ENCODE measurements at regions not wholly inside any gene's neighbourhood (a gene's known extent, or its start where the extent isn't known, plus 50 kb on each side); places are given as distances from the start of the nearest gene placed in this dataset.

GRCh38 chr10:77712207-77712606, 74.6 kb upstream of the KCNMA1 start:
- Histone ChIP-seq H3K27me3 (ENCODE audit: control insufficient read depth in 1 of 2, insufficient read depth in 2 of 2, low read length in 2 of 2) (no peaks in the 10 kb centered on the region), H3K9me3 (ENCODE audit: control insufficient read depth in 2 of 2, insufficient read depth in 1 of 2, low read depth in 1 of 2, low read length in 1 of 2) (no peaks in the 10 kb centered on the region), H3K4me3 (ENCODE audit: low read depth in 1 of 2, low read length in 2 of 2) (no peak overlapping the region), H3K36me3 (ENCODE audit: control insufficient read depth in 2 of 2, insufficient read depth in 2 of 2, low read length in 1 of 2) (no peaks in the 10 kb centered on the region), H3K4me1 (ENCODE audit: control insufficient read depth in 2 of 2, insufficient read depth in 2 of 2, low read length in 1 of 2) (no peaks in the 10 kb centered on the region), H3K27ac (ENCODE audit: low read depth in 2 of 2, low read length in 1 of 2) (no peak overlapping the region)
- 93 to 98% methylated on average over 1 of the region's 1 CpG for WGBS, 2 donors

GRCh38 chr10:77711683-77712049, 74.1 kb upstream of the KCNMA1 start:
- WGBS, 2 donors: 28 to 32% methylated on average over 9 of the region's 9 CpGs
- Histone ChIP-seq H3K4me1 (ENCODE audit: control insufficient read depth in 2 of 2, insufficient read depth in 2 of 2, low read length in 1 of 2) (no peaks in the 10 kb centered on the region), H3K27me3 (ENCODE audit: control insufficient read depth in 1 of 2, insufficient read depth in 2 of 2, low read length in 2 of 2) (no peaks in the 10 kb centered on the region)

GRCh38 chr10:77710759-77711682, 73.4 kb upstream of the KCNMA1 start:
- Histone ChIP-seq H3K9me3 (ENCODE audit: control insufficient read depth in 2 of 2, insufficient read depth in 1 of 2, low read depth in 1 of 2, low read length in 1 of 2) (no peaks in the 10 kb centered on the region), H3K4me3 (ENCODE audit: low read depth in 1 of 2, low read length in 2 of 2) (peak overlapping the region; percentile 24 to 35), H3K36me3 (ENCODE audit: control insufficient read depth in 2 of 2, insufficient read depth in 2 of 2, low read length in 1 of 2) (no peaks in the 10 kb centered on the region), H3K27ac (ENCODE audit: low read depth in 2 of 2, low read length in 1 of 2) (no peak overlapping the region), H3K27me3 (ENCODE audit: control insufficient read depth in 1 of 2, insufficient read depth in 2 of 2, low read length in 2 of 2) (no peaks in the 10 kb centered on the region), H3K4me1 (ENCODE audit: control insufficient read depth in 2 of 2, insufficient read depth in 2 of 2, low read length in 1 of 2) (no peaks in the 10 kb centered on the region)
- 10 to 13% methylated on average over 50 to 51 of the region's 51 CpGs for WGBS, 2 donors

More at GRCh38 chr10:77711683-77712049, 74.1 kb upstream of the KCNMA1 start:
- no peak overlapping the region for H3K27ac ChIP-seq (ENCODE audit: low read depth in 2 of 2, low read length in 1 of 2)
- H3K36me3 ChIP-seq (ENCODE audit: control insufficient read depth in 2 of 2, insufficient read depth in 2 of 2, low read length in 1 of 2): no peaks in the 10 kb centered on the region
- peak overlapping the region in 1 of 2 donors; percentile 24 for H3K4me3 ChIP-seq (ENCODE audit: low read depth in 1 of 2, low read length in 2 of 2)
- no peaks in the 10 kb centered on the region for H3K9me3 ChIP-seq (ENCODE audit: control insufficient read depth in 2 of 2, insufficient read depth in 1 of 2, low read depth in 1 of 2, low read length in 1 of 2)

GRCh38 chr10:77710081-77710551, 72.5 kb upstream of the KCNMA1 start:
- H3K4me3 ChIP-seq (ENCODE audit: low read depth in 1 of 2, low read length in 2 of 2): no peak overlapping the region
- H3K27ac ChIP-seq (ENCODE audit: low read depth in 2 of 2, low read length in 1 of 2): no peak overlapping the region
- no peaks in the 10 kb centered on the region for H3K27me3 ChIP-seq (ENCODE audit: control insufficient read depth in 1 of 2, insufficient read depth in 2 of 2, low read length in 2 of 2)
- 62 to 70% methylated on average over 14 of the region's 14 CpGs for WGBS, 2 donors
- H3K9me3 ChIP-seq (ENCODE audit: control insufficient read depth in 2 of 2, insufficient read depth in 1 of 2, low read depth in 1 of 2, low read length in 1 of 2): no peaks in the 10 kb centered on the region
- H3K4me1 ChIP-seq (ENCODE audit: control insufficient read depth in 2 of 2, insufficient read depth in 2 of 2, low read length in 1 of 2): no peaks in the 10 kb centered on the region
- no peaks in the 10 kb centered on the region for H3K36me3 ChIP-seq (ENCODE audit: control insufficient read depth in 2 of 2, insufficient read depth in 2 of 2, low read length in 1 of 2)

GRCh38 chr10:77707570-77707969, 70.0 kb upstream of the KCNMA1 start:
- 48 to 63% methylated on average over 1 of the region's 1 CpG for WGBS, 2 donors
- Histone ChIP-seq H3K9me3 (ENCODE audit: control insufficient read depth in 2 of 2, insufficient read depth in 1 of 2, low read depth in 1 of 2, low read length in 1 of 2) (no peaks in the 10 kb centered on the region), H3K27ac (ENCODE audit: low read depth in 2 of 2, low read length in 1 of 2) (no peak overlapping the region), H3K27me3 (ENCODE audit: control insufficient read depth in 1 of 2, insufficient read depth in 2 of 2, low read length in 2 of 2) (no peaks in the 10 kb centered on the region), H3K36me3 (ENCODE audit: control insufficient read depth in 2 of 2, insufficient read depth in 2 of 2, low read length in 1 of 2) (no peaks in the 10 kb centered on the region), H3K4me1 (ENCODE audit: control insufficient read depth in 2 of 2, insufficient read depth in 2 of 2, low read length in 1 of 2) (no peaks in the 10 kb centered on the region), H3K4me3 (ENCODE audit: low read depth in 1 of 2, low read length in 2 of 2) (no peak overlapping the region)

GRCh38 chr10:77702166-77702565, 64.6 kb upstream of the KCNMA1 start:
- no peak overlapping the region for H3K27ac ChIP-seq (ENCODE audit: low read depth in 2 of 2, low read length in 1 of 2)
- no peak overlapping the region for H3K4me3 ChIP-seq (ENCODE audit: low read depth in 1 of 2, low read length in 2 of 2)
- no peaks in the 10 kb centered on the region for H3K27me3 ChIP-seq (ENCODE audit: control insufficient read depth in 1 of 2, insufficient read depth in 2 of 2, low read length in 2 of 2)
- no peaks in the 10 kb centered on the region for H3K36me3 ChIP-seq (ENCODE audit: control insufficient read depth in 2 of 2, insufficient read depth in 2 of 2, low read length in 1 of 2)
- H3K9me3 ChIP-seq (ENCODE audit: control insufficient read depth in 2 of 2, insufficient read depth in 1 of 2, low read depth in 1 of 2, low read length in 1 of 2): no peaks in the 10 kb centered on the region
- H3K4me1 ChIP-seq (ENCODE audit: control insufficient read depth in 2 of 2, insufficient read depth in 2 of 2, low read length in 1 of 2): no peaks in the 10 kb centered on the region
- 29 to 39% methylated on average over 3 of the region's 3 CpGs for WGBS, 2 donors

- H3K9me3 ChIP-seq (ENCODE audit: control insufficient read depth in 2 of 2, insufficient read depth in 1 of 2, low read depth in 1 of 2, low read length in 1 of 2): no peaks in the 10 kb centered on the region
- no peaks in the 10 kb centered on the region for H3K27me3 ChIP-seq (ENCODE audit: control insufficient read depth in 1 of 2, insufficient read depth in 2 of 2, low read length in 2 of 2)
- no peak overlapping the region for H3K27ac ChIP-seq (ENCODE audit: low read depth in 2 of 2, low read length in 1 of 2)
- H3K4me3 ChIP-seq (ENCODE audit: low read depth in 1 of 2, low read length in 2 of 2): no peak overlapping the region
- 23 to 27% methylated on average over 1 of the region's 1 CpG for WGBS, 2 donors
- no peaks in the 10 kb centered on the region for H3K36me3 ChIP-seq (ENCODE audit: control insufficient read depth in 2 of 2, insufficient read depth in 2 of 2, low read length in 1 of 2)
- H3K4me1 ChIP-seq (ENCODE audit: control insufficient read depth in 2 of 2, insufficient read depth in 2 of 2, low read length in 1 of 2): no peaks in the 10 kb centered on the region
Observed at GRCh38 chr10:77700086-77700485, 62.5 kb upstream of the KCNMA1 start.

GRCh38 chr10:77699080-77699645, 61.6 kb upstream of the KCNMA1 start:
- Histone ChIP-seq H3K9me3 (ENCODE audit: control insufficient read depth in 2 of 2, insufficient read depth in 1 of 2, low read depth in 1 of 2, low read length in 1 of 2) (no peaks in the 10 kb centered on the region), H3K27ac (ENCODE audit: low read depth in 2 of 2, low read length in 1 of 2) (no peak overlapping the region), H3K36me3 (ENCODE audit: control insufficient read depth in 2 of 2, insufficient read depth in 2 of 2, low read length in 1 of 2) (no peaks in the 10 kb centered on the region), H3K4me1 (ENCODE audit: control insufficient read depth in 2 of 2, insufficient read depth in 2 of 2, low read length in 1 of 2) (no peaks in the 10 kb centered on the region), H3K27me3 (ENCODE audit: control insufficient read depth in 1 of 2, insufficient read depth in 2 of 2, low read length in 2 of 2) (no peaks in the 10 kb centered on the region), H3K4me3 (ENCODE audit: low read depth in 1 of 2, low read length in 2 of 2) (no peak overlapping the region)
- WGBS, 2 donors: 54 to 64% methylated on average over 1 of the region's 1 CpG

GRCh38 chr10:77698267-77698931, 60.8 kb upstream of the KCNMA1 start:
- H3K4me3 ChIP-seq (ENCODE audit: low read depth in 1 of 2, low read length in 2 of 2): no peak overlapping the region
- WGBS, 2 donors: 84 to 90% methylated on average over 5 of the region's 5 CpGs
- H3K27ac ChIP-seq (ENCODE audit: low read depth in 2 of 2, low read length in 1 of 2): no peak overlapping the region
- H3K4me1 ChIP-seq (ENCODE audit: control insufficient read depth in 2 of 2, insufficient read depth in 2 of 2, low read length in 1 of 2): no peaks in the 10 kb centered on the region
- H3K36me3 ChIP-seq (ENCODE audit: control insufficient read depth in 2 of 2, insufficient read depth in 2 of 2, low read length in 1 of 2): no peaks in the 10 kb centered on the region
- no peaks in the 10 kb centered on the region for H3K9me3 ChIP-seq (ENCODE audit: control insufficient read depth in 2 of 2, insufficient read depth in 1 of 2, low read depth in 1 of 2, low read length in 1 of 2)
- H3K27me3 ChIP-seq (ENCODE audit: control insufficient read depth in 1 of 2, insufficient read depth in 2 of 2, low read length in 2 of 2): no peaks in the 10 kb centered on the region

Measured in esophagus (tissue), 2 donors.